ENCODE measurements at regions not wholly inside any gene's neighbourhood (a gene's known extent, or its start where the extent isn't known, plus 50 kb on each side); places are given as distances from the start of the nearest gene placed in this dataset.

DNA sequence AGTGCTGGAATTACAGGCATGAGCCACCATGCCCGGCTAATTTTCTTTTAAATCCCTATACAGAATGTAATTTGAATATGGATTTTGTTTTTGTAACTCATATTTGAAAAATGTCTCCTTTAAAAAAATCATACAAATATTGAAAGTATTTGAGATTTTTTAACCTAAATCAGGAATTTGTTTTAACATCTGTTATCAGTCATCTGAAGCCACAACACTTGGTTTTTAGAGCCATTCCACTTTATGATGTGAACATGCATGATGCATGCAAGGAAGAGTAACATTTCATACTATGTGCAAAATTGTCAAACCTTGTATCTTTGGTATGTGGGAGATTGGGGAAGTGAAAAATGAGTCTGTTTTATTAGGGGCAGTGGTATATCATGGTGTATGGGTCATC, 124.5 kb upstream of the AHI1 start:
- no peaks in the 10 kb centered on the region for H3K36me3 ChIP-seq (replicated peaks in 1 of 2; ENCODE audit: control extremely low read depth in 1 of 2, control insufficient read depth in 1 of 2, extremely low read depth in 1 of 2, insufficient read depth in 2 of 2, low read length in 1 of 2)
- H3K27ac Mint-ChIP-seq: no peak overlapping the region
- H3K4me2 ChIP-seq (replicated peaks; ENCODE audit: low read depth, low read length, poor library complexity, severe bottlenecking): no peak overlapping the region
- H3K9me3 ChIP-seq (ENCODE audit: control extremely low read depth in 1 of 3, control insufficient read depth in 2 of 3, insufficient read depth in 1 of 3, low read length in 2 of 3): no peaks in the 10 kb centered on the region
- no peaks in the 10 kb centered on the region for H3K79me2 ChIP-seq (ENCODE audit: control insufficient read depth, insufficient read depth, low read length)
- no peak overlapping the region for H3K4me3 ChIP-seq (ENCODE audit: control extremely low read depth in 1 of 5, extremely low read depth in 1 of 5, insufficient read depth in 1 of 5, low read depth in 2 of 5, low read length in 4 of 5)
- intact Hi-C loops (cut with micrococcal nuclease): no loop called here
- H3K27ac ChIP-seq (ENCODE audit: low read length in 2 of 2): no peak overlapping the region
- WGBS (ENCODE audit: insufficient coverage): no CpG with 5 or more reads among the region's 1 CpG
- no peak overlapping the region for H3K9ac ChIP-seq (ENCODE audit: low read length)
- DNase-seq (no peak), ATAC-seq (ENCODE audit: low read depth) (no peak)
- H2AFZ ChIP-seq (ENCODE audit: insufficient read depth, low read depth, low read length, poor library complexity, severe bottlenecking): no peak overlapping the region
- no peak overlapping the region for H3K4me3 Mint-ChIP-seq
- no peaks in the 10 kb centered on the region for H4K20me1 ChIP-seq (ENCODE audit: control insufficient read depth, insufficient read depth, low read length, poor library complexity, severe bottlenecking)
- no peaks in the 10 kb centered on the region for H3K9me3 Mint-ChIP-seq (ENCODE audit: insufficient read depth)
- POLR2A ChIA-PET: no interaction called here
- no peaks in the 10 kb centered on the region for H3K27me3 ChIP-seq (replicated peaks in 1 of 4; ENCODE audit: control extremely low read depth in 1 of 4, control insufficient read depth in 3 of 4, insufficient read depth in 4 of 4, low read length in 3 of 4)
- no peaks in the 10 kb centered on the region for H3K4me1 Mint-ChIP-seq
- H3K27me3 Mint-ChIP-seq: no peaks in the 10 kb centered on the region
- no peaks in the 10 kb centered on the region for H3K4me1 ChIP-seq (ENCODE audit: control insufficient read depth in 2 of 2, insufficient read depth in 2 of 2, low read length in 2 of 2)
- TF ChIP-seq CTCF (IDR thresholded peaks at IDR 0.05) (no peak), EZH2 (IDR thresholded peaks at IDR 0.05; ENCODE audit: borderline replicate concordance, insufficient read depth, low read depth, low read length, poor library complexity, severe bottlenecking) (no peak)
- CTCF ChIA-PET: interaction anchor here (1.0 to 1.2 kb wide), 2 partner anchors 86 to 604 kb away, joined by 3 read pairs; no protein-coding TSS in a partner anchor

GRCh38 chr6:135623979-135624378, 126.4 kb upstream of the AHI1 start:
- no peak overlapping the region for H2AFZ ChIP-seq (ENCODE audit: insufficient read depth, low read depth, low read length, poor library complexity, severe bottlenecking)
- CTCF ChIA-PET: interaction anchor here (0.9 kb wide), 1 partner anchor 86 kb away, joined by 3 read pairs; no protein-coding TSS in a partner anchor
- no peak overlapping the region for H3K4me2 ChIP-seq (replicated peaks; ENCODE audit: low read depth, low read length, poor library complexity, severe bottlenecking)
- ATAC-seq (ENCODE audit: low read depth): no peak
- no peaks in the 10 kb centered on the region for H3K27me3 Mint-ChIP-seq
- H3K4me1 Mint-ChIP-seq: no peaks in the 10 kb centered on the region
- H3K27ac Mint-ChIP-seq: no peak overlapping the region
- H3K27me3 ChIP-seq (replicated peaks in 1 of 4; ENCODE audit: control extremely low read depth in 1 of 4, control insufficient read depth in 3 of 4, insufficient read depth in 4 of 4, low read length in 3 of 4): no peaks in the 10 kb centered on the region
- no peaks in the 10 kb centered on the region for H3K79me2 ChIP-seq (ENCODE audit: control insufficient read depth, insufficient read depth, low read length)
- DNase-seq: no peak
- no peak overlapping the region for H3K4me3 ChIP-seq (ENCODE audit: control extremely low read depth in 1 of 5, extremely low read depth in 1 of 5, insufficient read depth in 1 of 5, low read depth in 2 of 5, low read length in 4 of 5)
- WGBS (ENCODE audit: insufficient coverage): no CpG with 5 or more reads among the region's 1 CpG
- POLR2A ChIA-PET: no interaction called here
- TF ChIP-seq CTCF (IDR thresholded peaks at IDR 0.05) (no peak), EZH2 (IDR thresholded peaks at IDR 0.05; ENCODE audit: borderline replicate concordance, insufficient read depth, low read depth, low read length, poor library complexity, severe bottlenecking) (no peak)
- no peak overlapping the region for H3K4me3 Mint-ChIP-seq
- intact Hi-C loops (cut with micrococcal nuclease): no loop called here
- H3K4me1 ChIP-seq (ENCODE audit: control insufficient read depth in 2 of 2, insufficient read depth in 2 of 2, low read length in 2 of 2): no peaks in the 10 kb centered on the region
- H4K20me1 ChIP-seq (ENCODE audit: control insufficient read depth, insufficient read depth, low read length, poor library complexity, severe bottlenecking): no peaks in the 10 kb centered on the region
- H3K27ac ChIP-seq (ENCODE audit: low read length in 2 of 2): no peak overlapping the region
- no peaks in the 10 kb centered on the region for H3K9me3 ChIP-seq (ENCODE audit: control extremely low read depth in 1 of 3, control insufficient read depth in 2 of 3, insufficient read depth in 1 of 3, low read length in 2 of 3)
- no peak overlapping the region for H3K9ac ChIP-seq (ENCODE audit: low read length)
- H3K36me3 ChIP-seq (replicated peaks in 1 of 2; ENCODE audit: control extremely low read depth in 1 of 2, control insufficient read depth in 1 of 2, extremely low read depth in 1 of 2, insufficient read depth in 2 of 2, low read length in 1 of 2): no peaks in the 10 kb centered on the region
- no peaks in the 10 kb centered on the region for H3K9me3 Mint-ChIP-seq (ENCODE audit: insufficient read depth)

Measured in B cell (primary cell).